Coronary artery (tissue), 2 donors: ENCODE measurements at regions not wholly inside any gene's neighbourhood (a gene's known extent, or its start where the extent isn't known, plus 50 kb on each side); places are given as distances from the start of the nearest gene placed in this dataset.

Experiments used
- DNase-seq: peaks from one replicate; pipeline ENCODE4 v3.0.0-alpha.2; 2017; ENCODE audit warnings: low spot score
- H3K27ac ChIP-seq, 2 donors: fragments of 200-600 bp; sonication (generic); one replicate each; pipeline ENCODE4 v1.5.1; 2016 to 2019
- H3K4me3 ChIP-seq: fragments of 200-600 bp; sonication (generic); 2 replicates; pipeline ENCODE4 v1.5.1; 2016; ENCODE audit warnings: mild to moderate bottlenecking, moderate library complexity
- TF ChIP-seq, protein P1 (sequence below): fragments of 200-600 bp; sonication (generic); IDR thresholded peaks from one replicate; pipeline ENCODE4 v1.5.1; 2019; ENCODE audit warnings: antibody characterized with exemption

DNA sequence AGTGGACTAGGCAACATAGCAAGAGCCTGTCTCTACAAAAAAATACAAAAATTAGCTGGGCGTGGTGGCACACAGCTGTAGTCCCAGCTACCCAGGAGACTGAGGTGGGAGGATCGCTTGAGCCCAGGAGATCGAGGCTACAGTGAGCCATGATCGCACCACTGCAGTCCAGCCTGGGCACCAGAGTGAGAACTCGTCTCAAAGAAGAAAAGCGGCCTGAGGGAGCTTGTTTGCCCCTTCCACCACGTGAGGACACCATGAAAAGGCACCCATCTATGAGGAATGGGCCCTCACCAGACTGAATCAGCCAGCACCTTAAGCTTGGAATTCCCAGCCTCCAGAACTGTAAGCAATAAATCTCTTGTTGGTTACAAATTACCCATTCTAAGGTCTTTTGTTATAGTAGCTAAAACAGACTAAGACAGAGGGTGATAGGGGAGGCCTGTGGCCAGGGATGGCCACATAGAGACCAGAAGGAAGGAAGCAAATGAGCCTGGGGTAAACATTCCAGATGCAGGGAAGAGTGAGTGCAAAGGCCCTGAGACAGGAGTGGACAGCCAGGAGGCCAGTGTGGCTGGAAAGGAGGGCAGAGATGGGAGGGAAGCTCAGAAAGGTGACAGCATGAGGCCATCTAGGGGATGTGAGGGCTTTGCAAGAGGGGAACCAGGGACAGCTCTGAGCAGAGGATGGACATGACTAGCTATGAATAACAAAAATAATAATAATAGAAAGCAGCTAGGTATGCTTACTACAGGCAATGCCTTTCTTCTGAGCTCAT lies 120.1 kb downstream of the MATN1 start:
- TF ChIP-seq, protein P1, sequence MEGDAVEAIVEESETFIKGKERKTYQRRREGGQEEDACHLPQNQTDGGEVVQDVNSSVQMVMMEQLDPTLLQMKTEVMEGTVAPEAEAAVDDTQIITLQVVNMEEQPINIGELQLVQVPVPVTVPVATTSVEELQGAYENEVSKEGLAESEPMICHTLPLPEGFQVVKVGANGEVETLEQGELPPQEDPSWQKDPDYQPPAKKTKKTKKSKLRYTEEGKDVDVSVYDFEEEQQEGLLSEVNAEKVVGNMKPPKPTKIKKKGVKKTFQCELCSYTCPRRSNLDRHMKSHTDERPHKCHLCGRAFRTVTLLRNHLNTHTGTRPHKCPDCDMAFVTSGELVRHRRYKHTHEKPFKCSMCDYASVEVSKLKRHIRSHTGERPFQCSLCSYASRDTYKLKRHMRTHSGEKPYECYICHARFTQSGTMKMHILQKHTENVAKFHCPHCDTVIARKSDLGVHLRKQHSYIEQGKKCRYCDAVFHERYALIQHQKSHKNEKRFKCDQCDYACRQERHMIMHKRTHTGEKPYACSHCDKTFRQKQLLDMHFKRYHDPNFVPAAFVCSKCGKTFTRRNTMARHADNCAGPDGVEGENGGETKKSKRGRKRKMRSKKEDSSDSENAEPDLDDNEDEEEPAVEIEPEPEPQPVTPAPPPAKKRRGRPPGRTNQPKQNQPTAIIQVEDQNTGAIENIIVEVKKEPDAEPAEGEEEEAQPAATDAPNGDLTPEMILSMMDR: no peak
- Histone ChIP-seq H3K4me3 (no peak overlapping the region), H3K27ac (no peak overlapping the region)
- DNase-seq: peak; percentile 21

DNA sequence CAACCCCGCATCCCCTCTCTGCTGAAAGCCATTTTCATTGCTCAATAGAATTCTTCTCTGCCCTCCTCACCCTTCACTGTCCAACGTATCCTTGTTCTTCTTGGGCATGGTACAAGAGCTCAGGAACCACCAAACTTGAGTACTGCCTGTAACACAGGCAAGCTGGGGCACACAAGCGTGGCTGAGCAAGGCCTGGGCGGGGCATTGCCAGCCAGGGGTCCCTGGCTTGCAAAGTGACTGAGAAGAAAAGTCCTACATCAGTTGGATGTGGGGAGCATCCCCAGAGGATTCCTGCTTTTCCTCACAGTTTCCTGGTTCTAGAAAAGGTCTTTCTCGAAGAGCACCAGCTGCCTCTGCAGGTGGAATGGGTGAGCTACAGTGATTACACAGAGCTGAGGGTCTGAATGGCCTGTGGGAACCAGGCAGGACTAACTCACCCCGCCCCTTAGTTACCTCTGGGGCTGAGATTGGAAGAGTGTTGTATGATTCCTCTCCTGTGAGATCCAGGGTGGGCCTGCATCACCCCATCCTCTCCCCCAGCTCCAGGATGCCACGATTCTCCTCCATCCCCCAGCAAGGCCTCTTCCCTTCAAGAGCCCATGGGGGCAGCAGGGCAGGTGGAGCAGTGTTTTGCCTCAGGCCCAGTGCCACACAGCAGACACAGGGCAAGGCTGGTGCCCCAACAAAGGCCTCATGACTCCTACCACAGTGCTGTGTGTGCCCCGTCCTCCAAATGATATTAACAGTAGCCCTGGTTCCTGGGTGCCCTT lies 121.9 kb downstream of the MATN1 start:
- peak; percentile 21 for DNase-seq
- TF ChIP-seq, protein P1: no peak
- Histone ChIP-seq H3K4me3 (no peak overlapping the region), H3K27ac (no peak overlapping the region)

DNA sequence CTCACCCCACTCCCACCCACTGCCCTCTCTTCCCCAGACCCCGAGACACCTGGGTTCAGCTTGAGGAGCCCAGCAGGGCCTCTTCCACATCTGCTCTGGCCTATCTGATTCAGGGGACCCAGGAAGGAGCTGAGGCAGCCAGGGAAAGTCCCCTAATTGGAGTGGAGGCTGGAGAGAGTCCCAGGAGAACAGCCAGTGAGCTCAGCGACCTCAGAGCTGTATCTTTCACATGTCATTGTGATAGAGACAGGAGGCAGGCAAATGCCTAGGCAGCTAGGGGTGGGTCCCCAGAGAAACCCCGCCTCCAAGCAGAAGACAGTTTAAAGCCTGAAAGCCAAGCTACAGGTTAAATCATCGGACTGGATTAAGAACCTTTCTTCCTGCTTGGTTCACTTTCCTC lies 122.7 kb downstream of the MATN1 start:
- no peak overlapping the region for H3K4me3 ChIP-seq
- H3K27ac ChIP-seq: no peak overlapping the region
- TF ChIP-seq, protein P1: no peak
- peak; percentile 41 for DNase-seq

DNA sequence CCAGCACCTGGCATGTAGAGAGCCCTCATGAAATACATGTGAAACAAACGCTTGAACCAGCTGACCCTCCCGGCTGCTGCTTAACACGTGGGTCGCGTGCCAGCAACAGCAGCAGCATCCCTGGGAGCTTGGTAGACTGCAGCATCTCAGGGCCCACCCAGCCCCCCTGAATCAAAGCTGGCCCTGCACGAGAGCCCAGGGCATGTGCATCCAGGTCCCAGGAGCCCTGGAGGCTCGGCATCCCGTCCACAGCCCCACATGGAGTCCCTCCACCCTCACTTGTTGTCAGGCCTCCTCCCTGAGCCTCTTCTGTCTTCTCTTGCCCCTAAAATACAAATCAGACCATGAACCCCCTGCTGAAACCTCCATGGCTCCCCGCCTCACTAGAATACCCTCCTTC lies 123.1 kb downstream of the MATN1 start:
- Histone ChIP-seq H3K4me3 (no peak overlapping the region), H3K27ac (no peak overlapping the region)
- TF ChIP-seq, protein P1: no peak
- DNase-seq: peak; percentile 60

DNA sequence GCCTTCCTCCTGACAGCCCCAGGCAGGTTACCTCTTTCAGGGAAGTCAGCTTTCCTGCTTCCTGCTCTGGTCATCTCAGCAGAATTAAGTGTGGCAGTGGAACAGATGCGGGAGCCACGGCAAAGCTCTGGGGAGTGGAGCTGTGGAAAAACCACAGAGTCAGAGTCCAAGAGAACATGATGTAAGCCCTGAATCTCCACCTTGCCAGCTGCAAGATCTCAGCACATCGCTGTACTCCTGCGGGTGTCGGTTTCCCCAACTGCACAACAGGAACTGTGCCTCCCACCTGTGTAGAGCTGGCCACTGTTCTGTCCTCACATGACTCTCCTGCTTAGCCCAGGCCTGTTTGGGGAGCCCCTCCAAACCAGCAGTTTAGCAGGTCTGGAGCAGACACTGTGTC lies 123.7 kb downstream of the MATN1 start:
- TF ChIP-seq, protein P1: no peak
- Histone ChIP-seq H3K27ac (no peak overlapping the region), H3K4me3 (no peak overlapping the region)
- peak; percentile 63 for DNase-seq

DNA sequence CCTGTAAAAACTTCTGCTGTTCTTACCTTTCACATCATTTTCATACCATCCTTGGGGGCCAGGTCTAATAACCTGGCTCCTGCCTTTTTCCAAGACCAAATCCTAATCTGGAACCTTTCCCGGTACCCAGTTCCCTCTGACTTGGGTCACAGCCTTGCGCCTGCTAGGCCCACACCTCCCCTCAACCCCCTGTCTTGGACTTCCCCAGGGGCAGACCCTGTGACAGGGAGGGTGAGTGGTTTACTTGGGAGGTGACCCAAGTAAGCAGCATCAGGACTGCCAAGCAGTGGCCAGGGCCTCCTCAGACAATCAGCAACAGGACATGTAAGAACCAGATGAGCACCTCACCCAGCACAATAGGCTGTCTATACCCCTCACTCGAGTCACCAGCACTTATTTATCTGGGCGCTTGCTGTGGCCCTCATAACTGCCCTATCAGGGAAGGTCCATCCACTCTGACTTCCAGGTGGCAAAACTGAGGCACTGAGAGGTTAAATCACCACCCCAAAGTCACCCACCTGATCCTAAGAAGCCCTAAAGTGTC lies 124.7 kb downstream of the MATN1 start:
- TF ChIP-seq, protein P1: no peak
- Histone ChIP-seq H3K4me3 (no peak overlapping the region), H3K27ac (no peak overlapping the region)
- DNase-seq: peak; percentile 49
